ENCODE measurements at regions not wholly inside any gene's neighbourhood (a gene's known extent, or its start where the extent isn't known, plus 50 kb on each side); places are given as distances from the start of the nearest gene placed in this dataset.

DNA sequence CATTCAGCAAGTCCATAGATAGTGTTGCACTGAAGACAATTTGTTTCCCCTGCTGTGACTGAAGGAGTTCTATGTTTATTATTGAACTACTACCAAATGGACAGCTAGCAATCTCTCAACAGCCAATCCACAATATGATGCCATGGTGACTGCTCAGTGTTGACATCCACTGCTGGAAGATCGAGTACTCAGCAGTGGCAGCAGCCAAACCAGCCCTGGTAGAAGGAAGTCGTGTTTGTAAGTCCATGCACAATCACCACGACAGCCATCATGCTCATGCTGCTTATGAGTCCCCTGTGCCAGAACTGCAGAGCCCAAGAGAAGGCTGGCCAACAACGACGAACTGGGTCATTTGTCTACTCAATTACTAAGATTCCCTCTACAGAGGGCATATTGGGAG lies 66.4 kb downstream of the OSR1 start:
- Histone ChIP-seq H3K27ac (no peak overlapping the region), H3K27me3 (no peaks in the 10 kb centered on the region), H3K4me3 (no peak overlapping the region), H3K4me1 (no peaks in the 10 kb centered on the region), H3K36me3 (no peaks in the 10 kb centered on the region), H3K9me3 (no peaks in the 10 kb centered on the region)
- ATAC-seq: no peak
- 87 to 100% methylated on average over 1 to 3 of the region's 5 CpGs for WGBS, 2 donors (ENCODE audit: low coverage in 1 of 2)
- TF ChIP-seq, protein P1, sequence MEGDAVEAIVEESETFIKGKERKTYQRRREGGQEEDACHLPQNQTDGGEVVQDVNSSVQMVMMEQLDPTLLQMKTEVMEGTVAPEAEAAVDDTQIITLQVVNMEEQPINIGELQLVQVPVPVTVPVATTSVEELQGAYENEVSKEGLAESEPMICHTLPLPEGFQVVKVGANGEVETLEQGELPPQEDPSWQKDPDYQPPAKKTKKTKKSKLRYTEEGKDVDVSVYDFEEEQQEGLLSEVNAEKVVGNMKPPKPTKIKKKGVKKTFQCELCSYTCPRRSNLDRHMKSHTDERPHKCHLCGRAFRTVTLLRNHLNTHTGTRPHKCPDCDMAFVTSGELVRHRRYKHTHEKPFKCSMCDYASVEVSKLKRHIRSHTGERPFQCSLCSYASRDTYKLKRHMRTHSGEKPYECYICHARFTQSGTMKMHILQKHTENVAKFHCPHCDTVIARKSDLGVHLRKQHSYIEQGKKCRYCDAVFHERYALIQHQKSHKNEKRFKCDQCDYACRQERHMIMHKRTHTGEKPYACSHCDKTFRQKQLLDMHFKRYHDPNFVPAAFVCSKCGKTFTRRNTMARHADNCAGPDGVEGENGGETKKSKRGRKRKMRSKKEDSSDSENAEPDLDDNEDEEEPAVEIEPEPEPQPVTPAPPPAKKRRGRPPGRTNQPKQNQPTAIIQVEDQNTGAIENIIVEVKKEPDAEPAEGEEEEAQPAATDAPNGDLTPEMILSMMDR (IDR thresholded peaks at IDR 0.05): no peak
- TF ChIP-seq POLR2A (IDR thresholded peaks at IDR 0.05) (no peak), POLR2AphosphoS5 (IDR thresholded peaks at IDR 0.05) (no peak), EP300 (IDR thresholded peaks at IDR 0.05) (no peak)

DNA sequence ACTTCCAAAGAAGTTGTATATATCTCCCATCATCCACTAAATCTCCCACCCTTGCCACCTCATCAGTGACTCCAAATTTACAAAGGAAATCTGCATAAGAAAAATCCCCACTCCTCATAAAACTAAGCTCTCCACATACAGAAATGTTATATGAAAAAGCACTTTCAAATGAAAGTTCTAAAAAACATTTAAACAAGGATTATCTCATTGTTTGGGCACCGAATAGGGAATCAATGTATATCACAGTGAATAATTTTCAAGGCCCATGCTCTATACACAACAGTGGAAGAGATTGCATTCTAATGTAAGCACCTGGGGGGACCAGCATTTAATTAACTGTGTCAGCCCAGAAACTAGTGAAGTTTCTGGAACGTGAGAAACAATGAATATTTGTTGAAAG lies 70.1 kb downstream of the OSR1 start:
- no peak for ATAC-seq
- 56 to 80% methylated on average over 2 of the region's 2 CpGs for WGBS, 2 donors (ENCODE audit: low coverage in 1 of 2)
- Histone ChIP-seq H3K36me3 (no peaks in the 10 kb centered on the region), H3K4me1 (no peaks in the 10 kb centered on the region), H3K4me3 (no peak overlapping the region), H3K27me3 (no peaks in the 10 kb centered on the region), H3K9me3 (no peaks in the 10 kb centered on the region), H3K27ac (no peak overlapping the region)
- no peak for TF ChIP-seq POLR2AphosphoS5 (IDR thresholded peaks at IDR 0.05)
- TF ChIP-seq EP300 (IDR thresholded peaks at IDR 0.05): no peak
- TF ChIP-seq, protein P1 (IDR thresholded peaks at IDR 0.05): no peak
- TF ChIP-seq POLR2A (IDR thresholded peaks at IDR 0.05): no peak

DNA sequence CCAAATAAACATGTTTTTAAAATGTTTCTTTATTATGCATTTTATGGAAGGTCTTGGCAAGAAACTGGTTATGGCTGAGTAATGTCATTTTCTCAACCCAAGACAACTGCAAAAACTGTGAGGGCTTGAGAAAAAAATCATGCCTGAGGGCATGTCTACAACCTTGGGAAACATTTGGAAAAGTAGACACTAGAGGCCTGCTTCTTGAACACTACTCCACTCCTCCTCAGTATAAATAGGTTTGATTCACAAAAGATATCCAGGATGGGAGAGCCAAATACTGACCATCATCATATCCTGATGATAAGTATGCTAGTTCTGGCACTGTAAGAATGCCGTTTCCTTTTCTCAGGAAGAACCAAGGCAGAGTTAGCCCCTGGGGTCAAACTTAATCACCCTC lies 71.1 kb downstream of the OSR1 start:
- Histone ChIP-seq H3K4me3 (no peak overlapping the region), H3K9me3 (no peaks in the 10 kb centered on the region), H3K4me1 (no peaks in the 10 kb centered on the region), H3K36me3 (no peaks in the 10 kb centered on the region), H3K27me3 (no peaks in the 10 kb centered on the region), H3K27ac (no peak overlapping the region)
- WGBS, 2 donors (ENCODE audit: low coverage in 1 of 2): 83 to 86% methylated on average over 1 of the region's 1 CpG
- ATAC-seq: no peak
- TF ChIP-seq POLR2AphosphoS5 (IDR thresholded peaks at IDR 0.05) (no peak), POLR2A (IDR thresholded peaks at IDR 0.05) (no peak), EP300 (IDR thresholded peaks at IDR 0.05) (no peak)
- TF ChIP-seq, protein P1 (IDR thresholded peaks at IDR 0.05): no peak

DNA sequence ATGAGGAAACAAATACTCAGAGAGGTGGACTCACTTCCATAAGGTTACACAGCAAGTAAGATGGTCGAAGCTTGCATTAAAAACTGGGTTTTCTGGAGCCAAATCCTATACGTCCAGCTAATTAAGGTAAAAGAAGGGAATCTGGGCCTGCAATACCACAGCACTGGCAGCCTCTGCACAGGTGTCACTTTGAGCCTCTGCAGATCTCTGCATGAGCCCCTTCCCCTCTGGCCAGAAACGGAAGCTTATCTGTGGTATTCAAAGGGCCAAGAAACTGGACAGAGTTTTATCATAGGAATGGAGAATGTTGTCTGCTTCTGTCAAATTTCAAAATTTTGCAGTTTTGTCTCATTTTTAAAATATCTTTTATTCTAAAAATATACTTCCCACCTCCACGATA lies 76.1 kb downstream of the OSR1 start:
- Histone ChIP-seq H3K27me3 (no peaks in the 10 kb centered on the region), H3K9me3 (no peaks in the 10 kb centered on the region), H3K27ac (no peak overlapping the region), H3K36me3 (no peaks in the 10 kb centered on the region), H3K4me3 (no peak overlapping the region), H3K4me1 (no peaks in the 10 kb centered on the region)
- ATAC-seq: no peak
- 71 to 94% methylated on average over 2 to 4 of the region's 4 CpGs for WGBS, 2 donors (ENCODE audit: low coverage in 1 of 2)
- no peak for TF ChIP-seq POLR2A (IDR thresholded peaks at IDR 0.05)
- no peak for TF ChIP-seq POLR2AphosphoS5 (IDR thresholded peaks at IDR 0.05)
- no peak for TF ChIP-seq EP300 (IDR thresholded peaks at IDR 0.05)
- TF ChIP-seq, protein P1 (IDR thresholded peaks at IDR 0.05): no peak

DNA sequence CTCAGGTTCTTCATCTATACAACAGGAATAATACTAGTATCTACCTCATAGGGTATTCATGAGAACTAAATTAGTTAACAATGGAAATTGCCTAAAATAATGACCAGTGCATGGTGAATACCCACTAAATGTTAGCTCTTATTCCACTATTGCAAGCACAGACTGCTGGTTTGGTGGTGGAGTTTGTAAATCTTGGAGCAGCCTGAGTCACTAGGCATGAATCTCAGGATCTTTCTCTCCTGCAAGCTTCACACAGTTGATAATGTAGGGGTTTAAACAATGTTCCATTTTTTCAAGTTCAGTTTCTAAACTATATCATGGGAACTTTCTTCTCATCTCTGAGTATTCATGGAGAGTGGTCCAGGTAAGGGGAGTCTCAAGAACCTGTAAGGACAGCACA lies 84.0 kb downstream of the OSR1 start:
- TF ChIP-seq, protein P1 (IDR thresholded peaks at IDR 0.05): no peak
- no peak for TF ChIP-seq POLR2AphosphoS5 (IDR thresholded peaks at IDR 0.05)
- TF ChIP-seq POLR2A (IDR thresholded peaks at IDR 0.05): no peak
- no peak for TF ChIP-seq EP300 (IDR thresholded peaks at IDR 0.05)
- Histone ChIP-seq H3K27ac (no peak overlapping the region), H3K27me3 (no peaks in the 10 kb centered on the region), H3K9me3 (no peaks in the 10 kb centered on the region), H3K4me3 (no peak overlapping the region), H3K36me3 (no peaks in the 10 kb centered on the region), H3K4me1 (no peaks in the 10 kb centered on the region)
- ATAC-seq: no peak

All from gastroesophageal sphincter (tissue), 4 donors.